ENCODE measurements at regions not wholly inside any gene's neighbourhood (a gene's known extent, or its start where the extent isn't known, plus 50 kb on each side); places are given as distances from the start of the nearest gene placed in this dataset.

DNA sequence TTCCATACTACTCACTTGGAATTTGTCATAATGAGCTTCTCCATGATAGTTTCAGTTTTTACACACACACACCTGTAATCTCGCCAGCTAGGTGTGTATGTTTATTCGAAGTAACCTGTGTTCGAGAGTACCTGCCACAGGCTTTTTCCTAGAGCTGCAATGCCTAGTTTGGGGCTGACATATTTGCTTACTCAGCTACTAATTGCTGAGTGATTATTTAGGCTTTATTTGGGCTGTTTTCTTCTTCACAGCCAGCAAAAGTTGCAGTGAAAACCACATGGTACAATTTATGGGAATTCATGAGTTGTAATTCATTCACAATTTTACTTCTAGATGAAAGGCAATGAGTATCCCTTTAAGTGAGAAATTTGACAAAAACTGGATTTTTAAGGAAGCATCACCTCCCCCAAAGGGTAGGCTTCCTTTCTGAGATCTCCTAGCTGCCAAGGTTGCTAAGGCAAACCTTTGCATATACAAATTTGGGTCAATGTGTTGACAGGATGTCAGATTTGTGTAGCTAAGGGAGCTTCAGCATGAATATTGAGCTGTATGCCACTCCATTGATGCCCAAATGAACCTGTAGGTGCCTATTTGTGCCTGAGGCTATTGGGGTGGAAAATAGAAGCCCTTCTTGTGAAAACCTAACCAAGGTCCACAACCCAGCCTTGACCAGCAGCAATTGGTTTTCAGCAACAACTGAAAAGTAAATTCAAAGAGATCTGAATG is 108.7 kb upstream of the OTX2 start:
- no peak for DNase-seq (ENCODE audit: low read depth)

GRCh38 chr14:56905282-56905681 is 95.0 kb upstream of the OTX2 start:
- no peak for DNase-seq (ENCODE audit: low read depth)

GRCh38 chr14:56903304-56903969 is 93.2 kb upstream of the OTX2 start:
- no peak for DNase-seq (ENCODE audit: low read depth)

- DNase-seq (ENCODE audit: low read depth), result no peak
These were observed 92.1 kb upstream of the OTX2 start for GRCh38 chr14:56902385-56902784.

GRCh38 chr14:56900726-56901125 is 90.4 kb upstream of the OTX2 start:
- no peak for DNase-seq (ENCODE audit: low read depth)

DNA sequence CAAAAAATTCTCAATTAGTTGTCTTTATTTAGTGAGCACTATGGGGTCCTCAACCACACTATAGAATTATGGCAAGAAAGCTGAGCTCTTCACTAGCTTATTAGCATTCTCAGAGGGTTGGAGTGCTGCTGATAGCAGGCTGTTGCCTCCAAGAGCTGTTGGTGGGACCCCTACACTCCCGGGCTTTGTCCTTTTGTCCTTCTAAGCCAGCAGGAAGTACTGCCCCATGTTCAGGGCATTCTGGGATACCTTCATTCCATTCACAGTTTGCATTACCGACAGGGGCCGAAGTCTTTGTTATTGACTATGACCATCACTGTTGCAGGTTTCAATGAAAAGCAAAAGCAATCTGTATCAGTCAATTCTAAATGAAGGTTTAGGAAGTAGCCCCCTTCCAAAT is 89.5 kb upstream of the OTX2 start:
- DNase-seq (ENCODE audit: low read depth), result no peak

DNA sequence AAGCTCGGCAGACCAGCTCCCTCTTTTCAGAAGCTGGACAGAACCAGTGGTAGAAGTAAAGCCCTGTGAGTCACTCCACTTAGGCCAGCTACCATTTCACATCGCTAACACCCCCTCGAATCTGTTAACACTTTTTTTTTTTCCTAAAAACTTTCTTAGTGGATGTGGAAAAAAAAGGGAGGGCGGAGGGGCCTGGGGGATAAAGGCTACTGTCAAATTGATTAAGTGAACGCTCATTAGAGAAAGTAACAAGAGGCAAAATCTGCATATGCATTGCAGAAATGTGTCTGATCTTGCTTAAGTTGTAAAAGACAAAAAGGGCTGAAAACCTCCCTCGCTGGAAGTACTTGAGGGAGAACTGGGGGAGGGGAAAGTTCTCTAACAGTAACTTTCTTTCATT is 86.6 kb upstream of the OTX2 start:
- peak; percentile 36 for DNase-seq (ENCODE audit: low read depth)

DNA sequence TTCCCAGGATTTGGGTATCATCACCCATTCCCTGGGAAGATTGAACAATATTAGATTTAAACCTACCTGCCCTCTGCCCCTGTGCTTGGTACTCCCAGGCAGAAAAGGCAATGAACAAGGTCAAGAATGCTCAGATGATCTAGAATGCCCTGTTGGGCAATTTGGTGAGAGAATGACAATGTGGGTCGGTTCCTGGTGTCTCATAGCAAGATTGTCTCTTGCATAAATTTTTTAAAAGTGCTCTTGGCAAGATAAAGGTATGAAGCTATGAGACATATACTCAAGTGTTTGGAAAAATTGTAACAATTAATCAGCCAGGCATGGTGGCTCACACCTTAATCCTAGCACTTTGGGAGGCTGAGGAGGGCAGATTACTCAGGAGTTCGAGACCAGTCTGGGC is 86.0 kb upstream of the OTX2 start:
- DNase-seq (ENCODE audit: low read depth), result no peak

DNA sequence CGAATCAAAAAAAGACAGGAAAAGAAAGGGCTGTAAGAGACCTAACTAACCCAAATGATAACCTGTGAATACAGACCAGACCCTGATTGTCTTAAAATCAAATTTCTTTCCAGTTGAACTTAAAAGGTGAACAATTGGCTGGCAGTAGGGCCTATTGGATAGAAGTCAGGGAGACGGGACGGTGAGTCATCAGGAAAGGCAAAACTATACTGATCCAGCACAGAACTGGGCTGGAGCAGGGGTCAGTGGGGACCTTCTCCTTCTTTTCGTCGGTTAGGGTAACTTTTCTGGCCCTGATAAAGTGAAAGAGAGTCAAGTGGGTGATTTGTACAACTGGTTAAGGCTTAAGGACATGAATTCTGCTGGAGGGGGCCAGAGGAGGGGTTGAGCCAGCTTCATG is 84.9 kb upstream of the OTX2 start:
- no peak for DNase-seq (ENCODE audit: low read depth)

DNA sequence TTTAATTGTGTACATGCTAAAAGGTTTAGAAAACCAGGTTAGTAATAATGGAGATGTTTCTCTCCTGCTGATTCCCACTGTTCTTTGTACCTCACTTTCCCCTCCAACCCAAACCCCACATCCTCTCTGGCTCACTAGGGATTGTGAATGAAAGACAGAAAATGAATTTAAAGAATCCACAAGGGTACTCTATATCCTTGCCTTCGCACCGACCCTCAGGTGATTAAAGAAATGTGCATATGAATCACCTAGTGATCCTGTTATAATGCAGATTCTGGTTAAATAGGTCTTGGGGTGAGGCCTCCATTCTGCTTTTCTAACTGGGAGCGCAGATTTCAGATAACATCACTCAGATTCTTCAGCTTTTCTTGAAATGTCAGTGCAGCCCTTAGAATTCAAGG is 84.3 kb upstream of the OTX2 start:
- DNase-seq (ENCODE audit: low read depth), result no peak

DNA sequence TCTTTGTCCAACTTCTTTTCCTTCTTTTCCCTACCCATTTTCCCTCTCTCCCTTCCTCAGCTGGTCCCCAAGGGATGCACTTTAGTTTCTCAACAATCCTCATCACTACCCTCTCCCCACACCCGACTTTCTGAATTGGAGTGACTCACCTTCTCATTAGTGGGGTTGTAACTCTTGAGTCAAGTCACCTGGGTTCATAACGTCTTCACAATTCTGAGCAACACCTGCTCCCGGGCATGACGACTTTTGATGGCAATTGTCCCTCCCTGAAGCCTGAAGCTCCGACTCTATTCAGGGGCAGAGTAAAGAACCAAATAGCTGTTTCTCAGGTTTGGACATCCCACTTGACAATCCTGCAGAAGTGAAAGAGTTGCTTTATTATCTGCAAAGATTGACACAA is 82.7 kb upstream of the OTX2 start:
- no peak for DNase-seq (ENCODE audit: low read depth)

- DNase-seq (ENCODE audit: low read depth), result no peak
These were observed 80.9 kb upstream of the OTX2 start for GRCh38 chr14:56891226-56891625.

- no peak for DNase-seq (ENCODE audit: low read depth)
These were observed 79.4 kb upstream of the OTX2 start for GRCh38 chr14:56889705-56890104.

- DNase-seq (ENCODE audit: low read depth), result no peak
These were observed 78.0 kb upstream of the OTX2 start for GRCh38 chr14:56888274-56888673.

DNA sequence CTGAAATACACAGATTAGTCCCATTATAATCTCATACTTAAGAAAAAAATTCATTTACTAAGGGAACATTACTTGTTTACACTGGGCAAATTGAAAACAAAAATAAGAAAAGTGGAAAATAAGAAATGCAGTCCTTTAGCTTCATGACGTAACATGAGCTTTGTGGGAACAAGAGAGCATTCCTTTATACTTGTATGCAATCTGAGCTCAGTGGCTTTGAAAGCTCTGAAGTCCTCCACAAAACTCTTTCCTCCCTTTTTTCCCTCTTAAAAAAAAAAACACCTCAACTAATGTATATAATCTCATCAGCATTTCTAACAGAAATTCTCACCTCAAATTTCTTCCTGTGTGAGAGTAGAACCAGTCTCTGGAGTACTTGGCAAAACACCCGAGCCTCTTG is 76.9 kb upstream of the OTX2 start:
- no peak for DNase-seq (ENCODE audit: low read depth)

GRCh38 chr14:56886471-56887062 is 76.3 kb upstream of the OTX2 start:
- no peak for DNase-seq (ENCODE audit: low read depth)

DNA sequence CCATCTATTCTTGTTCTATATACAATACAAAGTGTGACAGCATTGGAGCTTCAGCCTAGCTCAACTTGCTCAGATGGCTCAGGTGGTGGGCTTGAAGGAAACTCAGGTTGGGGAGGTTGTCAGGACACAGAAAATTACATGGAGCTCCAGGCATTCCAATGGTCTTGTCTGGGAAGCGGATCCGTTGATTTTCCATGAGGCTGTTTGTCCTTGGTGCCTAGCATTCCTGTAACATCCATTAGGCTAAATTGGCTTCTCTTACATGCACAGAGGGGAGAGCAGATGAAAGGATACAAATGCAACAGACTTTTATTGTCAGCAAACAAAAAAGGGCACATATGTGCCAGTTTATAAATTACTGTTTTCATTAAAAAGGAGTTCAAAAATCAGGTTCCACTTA is 75.5 kb upstream of the OTX2 start:
- DNase-seq (ENCODE audit: low read depth), result no peak

DNA sequence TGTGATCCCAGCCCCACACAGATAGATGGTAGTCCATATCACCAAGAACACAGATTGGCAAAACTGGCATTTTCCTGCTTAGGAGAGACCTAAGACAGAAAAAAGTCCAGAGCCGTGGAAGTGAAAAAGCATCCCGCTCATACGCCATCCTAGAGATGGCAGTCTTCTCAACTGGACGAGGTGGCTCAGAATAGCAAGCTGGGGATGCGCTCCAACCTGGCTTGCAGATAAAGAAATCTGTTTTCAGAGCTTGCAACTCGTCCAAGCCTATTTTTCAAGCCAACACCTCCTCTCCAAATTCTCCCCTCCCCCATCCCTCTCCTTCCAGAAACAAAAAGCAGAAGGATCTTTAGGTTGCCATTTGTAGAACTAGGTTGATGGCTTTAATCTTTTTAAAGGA is 74.3 kb upstream of the OTX2 start:
- no peak for DNase-seq (ENCODE audit: low read depth)

- no peak for DNase-seq (ENCODE audit: low read depth)
These were observed 70.9 kb upstream of the OTX2 start for GRCh38 chr14:56881181-56881580.

DNA sequence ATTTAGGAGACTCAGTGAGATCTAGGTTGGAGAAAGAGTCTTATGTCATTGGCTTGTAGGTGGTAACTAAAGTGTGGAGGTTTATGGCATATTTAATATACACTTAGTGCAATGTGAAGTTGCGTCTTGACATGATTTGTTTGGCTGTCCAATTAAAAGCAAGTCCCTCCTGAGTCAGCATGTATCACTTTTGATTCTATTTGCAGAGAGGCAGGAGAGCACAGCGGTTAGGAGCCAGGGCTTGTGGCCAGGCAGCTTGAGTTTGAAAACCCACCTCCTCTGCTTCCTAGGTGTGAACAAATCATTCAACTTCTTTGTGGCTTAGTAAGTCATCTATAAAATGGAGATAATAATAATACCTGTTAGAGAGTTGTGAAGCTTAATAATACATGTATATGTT is 68.5 kb upstream of the OTX2 start:
- DNase-seq (ENCODE audit: low read depth), result no peak

DNA sequence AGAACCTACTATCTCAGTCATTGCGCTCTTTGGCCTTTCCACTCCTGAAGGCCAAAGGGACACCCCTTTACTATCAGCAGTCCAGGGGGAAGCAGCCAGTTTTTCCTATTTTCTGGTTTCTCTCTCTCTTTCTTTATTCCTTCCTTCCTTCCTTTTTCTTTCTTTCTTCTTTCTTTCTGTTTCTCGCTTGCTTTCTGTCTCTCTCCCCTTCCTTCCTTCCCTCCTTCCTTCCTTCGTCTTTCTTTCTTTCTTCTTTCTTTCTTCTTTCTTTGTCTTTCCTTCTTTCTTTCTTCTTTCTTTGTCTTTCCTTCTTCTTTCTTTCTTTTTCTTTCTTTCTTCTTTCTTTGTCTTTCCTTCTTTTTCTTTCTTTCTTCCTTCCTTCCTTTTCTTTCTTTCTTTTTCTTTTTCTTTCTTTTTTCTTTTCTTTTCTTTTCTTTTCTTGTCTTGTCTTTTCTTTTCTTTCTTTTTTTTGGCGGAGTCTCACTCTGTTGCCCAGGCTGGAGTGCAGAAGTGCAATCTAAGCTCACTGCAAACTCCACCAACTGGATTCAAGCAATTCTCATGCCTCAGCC is 64.9 kb upstream of the OTX2 start:
- DNase-seq (ENCODE audit: low read depth), result no peak

- DNase-seq (ENCODE audit: low read depth), result peak; percentile 76
These were observed 64.1 kb upstream of the OTX2 start for GRCh38 chr14:56874375-56874774.

DNA sequence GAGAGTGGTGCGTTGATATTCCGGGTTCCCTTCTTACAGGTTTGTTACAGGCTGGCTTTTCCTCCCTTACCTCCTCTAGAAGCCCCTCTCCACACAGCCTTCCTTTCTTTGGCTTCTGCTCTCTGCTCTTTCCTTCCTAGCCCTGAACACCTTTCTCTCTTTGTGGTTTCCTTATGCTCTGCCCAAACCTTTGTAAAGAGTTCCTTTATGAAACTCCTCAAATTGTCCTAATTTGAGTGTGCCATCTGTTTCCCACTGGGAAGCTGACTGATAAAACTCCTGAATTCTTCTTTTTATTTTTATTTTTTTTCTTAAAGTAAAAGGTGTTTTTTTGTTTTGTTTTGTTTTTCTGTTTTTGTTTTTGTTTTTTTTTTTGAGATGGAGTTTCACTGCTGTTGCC is 60.1 kb upstream of the OTX2 start:
- DNase-seq (ENCODE audit: low read depth), result no peak
